WERI-Rb-1 (cell line): ENCODE measurements at regions not wholly inside any gene's neighbourhood (a gene's known extent, or its start where the extent isn't known, plus 50 kb on each side); places are given as distances from the start of the nearest gene placed in this dataset.

Source experiments
- DNase-seq: peaks from one replicate; pipeline ENCODE4 v3.0.0-alpha.2; 2020
- H3K27ac ChIP-seq: fragments of 250-450 bp; sonication (Bioruptor Pico); 2 replicates; pipeline ENCODE4 v1.5.1; 2020; ENCODE audit warnings: mild to moderate bottlenecking, moderate library complexity
- H3K27me3 ChIP-seq: fragments of 250-450 bp; sonication (Bioruptor Pico); 2 replicates; pipeline ENCODE4 v1.5.1; 2021; ENCODE audit warnings: mild to moderate bottlenecking, low read depth, moderate library complexity; ENCODE audit not compliant: insufficient read depth, severe bottlenecking
- H3K36me3 ChIP-seq: fragments of 250-450 bp; sonication (Bioruptor Pico); 2 replicates; pipeline ENCODE4 v1.5.1; 2020; ENCODE audit warnings: mild to moderate bottlenecking, moderate library complexity
- H3K4me3 ChIP-seq: 2 replicates; pipeline ENCODE4 v1.5.1; 2011; ENCODE audit warnings: low read depth, mild to moderate bottlenecking, control low read depth, low read length
- H3K9me3 ChIP-seq: fragments of 250-450 bp; sonication (Bioruptor Pico); 2 replicates; pipeline ENCODE4 v1.5.1; 2021; ENCODE audit warnings: mild to moderate bottlenecking, moderate library complexity; ENCODE audit not compliant: severe bottlenecking
- TF ChIP-seq, protein P1 (sequence below): IDR thresholded peaks from 2 replicates; pipeline ENCODE4 v1.5.1; 2011; ENCODE audit warnings: low read depth, mild to moderate bottlenecking, control low read depth, inconsistent platforms, low read length

DNA sequence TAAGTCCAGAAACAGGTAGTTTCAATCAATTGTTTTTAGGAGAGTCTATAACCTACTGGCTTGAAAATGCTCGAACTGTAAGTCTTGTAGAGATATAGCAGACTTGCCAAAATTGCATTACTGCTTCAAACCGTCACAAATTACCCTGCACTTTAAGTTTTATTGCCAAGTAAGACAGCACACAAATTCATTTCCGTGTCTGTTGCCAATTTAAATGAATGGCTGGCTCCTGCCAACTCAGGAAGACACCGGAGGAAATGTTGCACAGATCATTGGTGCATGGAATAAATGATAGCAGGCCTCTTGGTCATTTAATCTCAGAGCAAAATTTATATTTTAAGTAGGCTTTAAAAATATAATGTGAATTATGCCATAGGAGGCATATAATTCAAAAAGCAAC lies 438.1 kb downstream of the HACE1 start:
- no peaks in the 10 kb centered on the region for H3K36me3 ChIP-seq
- H3K27ac ChIP-seq, result no peak overlapping the region
- TF ChIP-seq, protein P1, sequence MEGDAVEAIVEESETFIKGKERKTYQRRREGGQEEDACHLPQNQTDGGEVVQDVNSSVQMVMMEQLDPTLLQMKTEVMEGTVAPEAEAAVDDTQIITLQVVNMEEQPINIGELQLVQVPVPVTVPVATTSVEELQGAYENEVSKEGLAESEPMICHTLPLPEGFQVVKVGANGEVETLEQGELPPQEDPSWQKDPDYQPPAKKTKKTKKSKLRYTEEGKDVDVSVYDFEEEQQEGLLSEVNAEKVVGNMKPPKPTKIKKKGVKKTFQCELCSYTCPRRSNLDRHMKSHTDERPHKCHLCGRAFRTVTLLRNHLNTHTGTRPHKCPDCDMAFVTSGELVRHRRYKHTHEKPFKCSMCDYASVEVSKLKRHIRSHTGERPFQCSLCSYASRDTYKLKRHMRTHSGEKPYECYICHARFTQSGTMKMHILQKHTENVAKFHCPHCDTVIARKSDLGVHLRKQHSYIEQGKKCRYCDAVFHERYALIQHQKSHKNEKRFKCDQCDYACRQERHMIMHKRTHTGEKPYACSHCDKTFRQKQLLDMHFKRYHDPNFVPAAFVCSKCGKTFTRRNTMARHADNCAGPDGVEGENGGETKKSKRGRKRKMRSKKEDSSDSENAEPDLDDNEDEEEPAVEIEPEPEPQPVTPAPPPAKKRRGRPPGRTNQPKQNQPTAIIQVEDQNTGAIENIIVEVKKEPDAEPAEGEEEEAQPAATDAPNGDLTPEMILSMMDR, result no peak
- no peaks in the 10 kb centered on the region for H3K27me3 ChIP-seq
- no peaks in the 10 kb centered on the region for H3K9me3 ChIP-seq
- no peak overlapping the region for H3K4me3 ChIP-seq
- DNase-seq, result no peak

- Histone ChIP-seq H3K27ac (no peak overlapping the region), H3K4me3 (no peak overlapping the region), H3K9me3 (no peaks in the 10 kb centered on the region), H3K27me3 (no peaks in the 10 kb centered on the region), H3K36me3 (no peaks in the 10 kb centered on the region)
- no peak for DNase-seq
- TF ChIP-seq, protein P1, result no peak
These were observed 440.9 kb downstream of the HACE1 start for GRCh38 chr6:104418839-104419238.

- no peak for DNase-seq
- Histone ChIP-seq H3K9me3 (no peaks in the 10 kb centered on the region), H3K36me3 (no peaks in the 10 kb centered on the region), H3K4me3 (no peak overlapping the region), H3K27ac (no peak overlapping the region), H3K27me3 (no peaks in the 10 kb centered on the region)
- TF ChIP-seq, protein P1, result no peak
These were observed 441.6 kb downstream of the HACE1 start for GRCh38 chr6:104418125-104418524.

GRCh38 chr6:104414723-104415122 lies 445.0 kb downstream of the HACE1 start:
- no peak overlapping the region for H3K27ac ChIP-seq
- no peaks in the 10 kb centered on the region for H3K9me3 ChIP-seq
- H3K36me3 ChIP-seq, result no peaks in the 10 kb centered on the region
- TF ChIP-seq, protein P1, result no peak
- no peak overlapping the region for H3K4me3 ChIP-seq
- DNase-seq, result no peak
- no peaks in the 10 kb centered on the region for H3K27me3 ChIP-seq

DNA sequence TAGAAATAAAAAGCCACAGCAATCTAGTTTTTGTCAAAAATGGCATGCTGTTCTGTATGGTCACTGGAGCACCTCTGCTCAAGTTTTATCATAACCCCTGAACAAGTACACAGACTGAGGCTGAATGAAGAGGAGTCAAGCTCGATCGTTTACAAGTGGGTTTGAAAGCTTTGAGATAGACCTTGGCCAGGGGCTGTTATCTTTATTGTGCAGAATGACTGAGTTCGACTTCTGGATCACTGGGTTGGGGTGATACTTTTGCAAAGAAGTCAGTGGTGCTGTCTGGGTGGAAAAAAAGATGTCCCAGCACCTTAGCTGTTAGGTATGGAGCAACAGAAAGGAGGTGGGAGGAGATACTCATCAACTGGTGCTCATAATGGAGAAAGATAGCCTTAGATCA lies 446.0 kb downstream of the HACE1 start:
- Histone ChIP-seq H3K27ac (no peak overlapping the region), H3K9me3 (no peaks in the 10 kb centered on the region), H3K27me3 (no peaks in the 10 kb centered on the region), H3K36me3 (no peaks in the 10 kb centered on the region), H3K4me3 (no peak overlapping the region)
- TF ChIP-seq, protein P1, result no peak
- DNase-seq, result no peak

GRCh38 chr6:104411302-104411701 lies 448.4 kb downstream of the HACE1 start:
- H3K27ac ChIP-seq, result no peak overlapping the region
- H3K36me3 ChIP-seq, result no peaks in the 10 kb centered on the region
- H3K4me3 ChIP-seq, result no peak overlapping the region
- H3K27me3 ChIP-seq, result no peaks in the 10 kb centered on the region
- no peaks in the 10 kb centered on the region for H3K9me3 ChIP-seq
- DNase-seq, result no peak
- TF ChIP-seq, protein P1, result no peak
